ENCODE measurements at regions not wholly inside any gene's neighbourhood (a gene's known extent, or its start where the extent isn't known, plus 50 kb on each side); places are given as distances from the start of the nearest gene placed in this dataset.

DNA sequence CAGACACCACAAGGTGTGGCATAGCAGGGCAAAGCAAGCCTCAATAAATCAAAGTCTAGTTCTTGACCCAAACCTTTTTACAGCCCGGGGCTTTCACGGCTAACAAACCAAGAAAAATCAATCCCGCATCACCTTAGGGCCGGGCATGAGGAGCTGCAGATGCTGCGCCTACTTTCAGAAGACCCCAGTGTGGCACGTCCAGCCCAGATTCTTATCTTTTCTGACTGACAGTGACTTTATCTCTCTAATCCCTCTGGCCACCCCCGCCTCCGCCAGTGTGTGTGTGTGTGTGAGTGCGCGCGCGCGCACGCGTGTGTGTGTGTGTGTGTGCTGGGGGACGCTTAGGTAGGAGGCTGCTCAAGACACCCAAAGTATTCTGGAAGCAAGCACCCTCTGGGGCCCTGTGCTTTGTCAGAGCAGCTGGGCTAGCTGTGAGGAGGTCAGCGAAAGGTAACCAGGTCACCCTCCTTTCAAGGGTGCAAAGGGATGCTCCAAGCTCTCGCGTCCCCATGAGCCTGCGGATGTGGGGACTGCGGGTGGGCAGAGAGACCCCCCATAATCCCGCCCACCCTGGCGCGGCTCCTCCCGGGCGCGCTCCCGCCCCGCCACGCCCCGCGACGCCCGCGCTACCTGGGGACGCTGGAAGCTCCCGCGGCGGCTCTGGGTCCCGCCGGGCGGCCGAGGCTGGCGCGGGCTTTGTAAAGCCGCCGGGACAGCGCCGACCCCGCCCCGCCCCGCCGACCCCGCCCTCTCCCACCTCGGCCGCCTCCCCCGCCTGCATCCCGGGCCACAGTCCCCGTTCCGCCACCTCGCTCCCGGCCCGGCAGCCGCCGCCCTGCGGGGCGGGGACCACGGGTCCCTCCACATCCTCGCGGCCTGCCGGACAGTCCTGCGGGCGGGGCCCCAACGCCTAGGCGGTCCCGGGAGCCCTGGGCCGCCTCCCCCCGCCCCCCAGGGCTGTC lies 57.1 kb upstream of the RHOBTB1 start:
- no peak for DNase-seq (ENCODE audit: low spot score)

DNA sequence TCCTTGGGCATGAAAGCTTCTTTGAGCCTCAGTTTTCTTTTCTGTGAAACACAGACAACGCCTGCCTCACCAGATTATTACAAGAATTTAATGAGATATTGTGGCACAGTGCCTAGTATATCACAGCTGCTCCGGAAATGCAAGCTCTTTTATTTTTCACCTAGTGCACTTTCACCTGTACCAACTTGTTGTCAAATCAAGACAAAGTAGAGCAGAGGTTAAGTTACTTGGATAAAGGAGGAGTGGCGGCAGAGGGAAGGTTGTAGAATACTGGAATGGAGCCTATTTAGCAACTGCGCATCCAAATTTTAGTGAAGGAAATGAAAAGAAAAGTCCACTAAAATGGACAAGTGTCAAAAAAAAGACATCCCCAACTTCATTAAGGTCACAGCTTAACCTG lies 54.9 kb upstream of the RHOBTB1 start:
- DNase-seq (ENCODE audit: low spot score): no peak

DNA sequence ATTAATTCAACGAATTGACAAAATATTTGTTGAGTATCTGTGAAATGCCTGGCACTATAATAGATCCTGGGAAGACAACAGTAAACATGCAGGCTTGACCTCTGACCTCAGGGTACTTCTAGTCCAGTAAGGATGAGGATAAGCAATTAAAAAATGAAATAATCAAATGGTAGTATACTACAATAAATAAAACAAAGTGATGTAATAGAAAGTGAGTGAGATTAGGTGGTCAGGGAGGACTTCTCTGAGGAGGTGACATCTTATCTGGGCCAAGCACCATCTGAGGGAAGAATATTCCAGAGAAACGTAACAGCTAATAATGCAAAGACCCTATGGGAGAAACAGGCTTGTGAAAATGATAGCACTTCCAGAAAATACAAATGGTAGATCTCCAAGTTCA lies 50.1 kb upstream of the RHOBTB1 start:
- no peak for DNase-seq (ENCODE audit: low spot score)

All from ureter (tissue), 1 donor.